ENCODE measurements at regions not wholly inside any gene's neighbourhood (a gene's known extent, or its start where the extent isn't known, plus 50 kb on each side); places are given as distances from the start of the nearest gene placed in this dataset.

GRCh38 chr4:184541907-184542306 is 67.6 kb upstream of the IRF2 start:
- WGBS: 95% methylated on average over 5 of the region's 5 CpGs
- no peaks in the 10 kb centered on the region for H3K9me3 ChIP-seq (ENCODE audit: insufficient read depth, low read depth, low read length)
- no peaks in the 10 kb centered on the region for H3K36me3 ChIP-seq (ENCODE audit: insufficient read depth, low read length)
- H3K27ac ChIP-seq (ENCODE audit: low read depth, low read length): no peak overlapping the region
- no peak overlapping the region for H3K4me3 ChIP-seq (ENCODE audit: low read length)
- H3K4me1 ChIP-seq (ENCODE audit: insufficient read depth, low read length): no peaks in the 10 kb centered on the region
- no peaks in the 10 kb centered on the region for H3K27me3 ChIP-seq (ENCODE audit: insufficient read depth, low read length)
- H3K9ac ChIP-seq (ENCODE audit: low read depth, low read length): no peak overlapping the region

GRCh38 chr4:184540307-184540706 is 66.0 kb upstream of the IRF2 start:
- Histone ChIP-seq H3K4me3 (ENCODE audit: low read length) (no peak overlapping the region), H3K27ac (ENCODE audit: low read depth, low read length) (no peak overlapping the region), H3K36me3 (ENCODE audit: insufficient read depth, low read length) (no peaks in the 10 kb centered on the region), H3K9ac (ENCODE audit: low read depth, low read length) (no peak overlapping the region), H3K9me3 (ENCODE audit: insufficient read depth, low read depth, low read length) (no peaks in the 10 kb centered on the region), H3K4me1 (ENCODE audit: insufficient read depth, low read length) (peaks cover 8% of the 10 kb centered on the region), H3K27me3 (ENCODE audit: insufficient read depth, low read length) (no peaks in the 10 kb centered on the region)
- no CpG with 5 or more reads among the region's 1 CpG for WGBS

- no peaks in the 10 kb centered on the region for H3K36me3 ChIP-seq (ENCODE audit: insufficient read depth, low read length)
- no peaks in the 10 kb centered on the region for H3K27me3 ChIP-seq (ENCODE audit: insufficient read depth, low read length)
- H3K4me3 ChIP-seq (ENCODE audit: low read length): peak overlapping the region; percentile 90
- no peaks in the 10 kb centered on the region for H3K9me3 ChIP-seq (ENCODE audit: insufficient read depth, low read depth, low read length)
- WGBS: 34% methylated on average over 16 of the region's 18 CpGs
- H3K27ac ChIP-seq (ENCODE audit: low read depth, low read length): peak overlapping the region; percentile 42; the same call in 1 of the 2 replicates
- H3K9ac ChIP-seq (ENCODE audit: low read depth, low read length): peak overlapping the region; percentile 87; the same call in 1 of the 2 replicates
- H3K4me1 ChIP-seq (ENCODE audit: insufficient read depth, low read length): peaks cover 8% of the 10 kb centered on the region
Observed at GRCh38 chr4:184538023-184538599, 63.8 kb upstream of the IRF2 start.

- H3K27ac ChIP-seq (ENCODE audit: low read depth, low read length): peak overlapping the region; percentile 74
- H3K4me1 ChIP-seq (ENCODE audit: insufficient read depth, low read length): peaks cover 8% of the 10 kb centered on the region
- peak overlapping the region; percentile 90 for H3K4me3 ChIP-seq (ENCODE audit: low read length)
- peak overlapping the region; percentile 87 for H3K9ac ChIP-seq (ENCODE audit: low read depth, low read length)
- no peaks in the 10 kb centered on the region for H3K27me3 ChIP-seq (ENCODE audit: insufficient read depth, low read length)
- H3K36me3 ChIP-seq (ENCODE audit: insufficient read depth, low read length): no peaks in the 10 kb centered on the region
- 2% methylated on average over 26 of the region's 29 CpGs for WGBS
- no peaks in the 10 kb centered on the region for H3K9me3 ChIP-seq (ENCODE audit: insufficient read depth, low read depth, low read length)
Observed at GRCh38 chr4:184537269-184538022, 63.1 kb upstream of the IRF2 start.

- Histone ChIP-seq H3K27ac (ENCODE audit: low read depth, low read length) (peak overlapping the region; percentile 74), H3K27me3 (ENCODE audit: insufficient read depth, low read length) (no peaks in the 10 kb centered on the region), H3K36me3 (ENCODE audit: insufficient read depth, low read length) (no peaks in the 10 kb centered on the region), H3K4me3 (ENCODE audit: low read length) (peak overlapping the region; percentile 90), H3K4me1 (ENCODE audit: insufficient read depth, low read length) (peaks cover 8% of the 10 kb centered on the region), H3K9me3 (ENCODE audit: insufficient read depth, low read depth, low read length) (no peaks in the 10 kb centered on the region), H3K9ac (ENCODE audit: low read depth, low read length) (peak overlapping the region; percentile 87)
- 15% methylated on average over 5 of the region's 5 CpGs for WGBS
Observed at GRCh38 chr4:184536881-184537248, 62.5 kb upstream of the IRF2 start.

GRCh38 chr4:184536065-184536880 is 61.9 kb upstream of the IRF2 start:
- H3K4me1 ChIP-seq (ENCODE audit: insufficient read depth, low read length): peaks cover 8% of the 10 kb centered on the region
- H3K27ac ChIP-seq (ENCODE audit: low read depth, low read length): no peak overlapping the region
- H3K9me3 ChIP-seq (ENCODE audit: insufficient read depth, low read depth, low read length): no peaks in the 10 kb centered on the region
- peak overlapping the region; percentile 87; the same call in 1 of the 2 replicates for H3K9ac ChIP-seq (ENCODE audit: low read depth, low read length)
- H3K4me3 ChIP-seq (ENCODE audit: low read length): peak overlapping the region; percentile 90
- 74% methylated on average over 7 of the region's 10 CpGs for WGBS
- no peaks in the 10 kb centered on the region for H3K36me3 ChIP-seq (ENCODE audit: insufficient read depth, low read length)
- no peaks in the 10 kb centered on the region for H3K27me3 ChIP-seq (ENCODE audit: insufficient read depth, low read length)

- H3K4me1 ChIP-seq (ENCODE audit: insufficient read depth, low read length): peaks cover 9% of the 10 kb centered on the region
- no peak overlapping the region for H3K4me3 ChIP-seq (ENCODE audit: low read length)
- no peak overlapping the region for H3K27ac ChIP-seq (ENCODE audit: low read depth, low read length)
Observed at GRCh38 chr4:184534511-184535391, 60.4 kb upstream of the IRF2 start.

GRCh38 chr4:184533908-184534307 is 59.6 kb upstream of the IRF2 start:
- no peaks in the 10 kb centered on the region for H3K36me3 ChIP-seq (ENCODE audit: insufficient read depth, low read length)
- no peak overlapping the region for H3K27ac ChIP-seq (ENCODE audit: low read depth, low read length)
- no peak overlapping the region for H3K9ac ChIP-seq (ENCODE audit: low read depth, low read length)
- no peaks in the 10 kb centered on the region for H3K9me3 ChIP-seq (ENCODE audit: insufficient read depth, low read depth, low read length)
- H3K4me1 ChIP-seq (ENCODE audit: insufficient read depth, low read length): peaks cover 14% of the 10 kb centered on the region
- H3K27me3 ChIP-seq (ENCODE audit: insufficient read depth, low read length): no peaks in the 10 kb centered on the region
- no peak overlapping the region for H3K4me3 ChIP-seq (ENCODE audit: low read length)

More at GRCh38 chr4:184534511-184535391, 60.4 kb upstream of the IRF2 start:
- Histone ChIP-seq H3K9ac (ENCODE audit: low read depth, low read length) (no peak overlapping the region), H3K9me3 (ENCODE audit: insufficient read depth, low read depth, low read length) (no peaks in the 10 kb centered on the region), H3K27me3 (ENCODE audit: insufficient read depth, low read length) (no peaks in the 10 kb centered on the region), H3K36me3 (ENCODE audit: insufficient read depth, low read length) (no peaks in the 10 kb centered on the region)
- 95% methylated on average over 5 of the region's 5 CpGs for WGBS

GRCh38 chr4:184531008-184531407 is 56.7 kb upstream of the IRF2 start:
- WGBS: 97% methylated on average over 1 of the region's 2 CpGs
- H3K27me3 ChIP-seq (ENCODE audit: insufficient read depth, low read length): no peaks in the 10 kb centered on the region
- no peaks in the 10 kb centered on the region for H3K36me3 ChIP-seq (ENCODE audit: insufficient read depth, low read length)
- H3K9me3 ChIP-seq (ENCODE audit: insufficient read depth, low read depth, low read length): no peaks in the 10 kb centered on the region
- peaks cover 7% of the 10 kb centered on the region; the same call in 1 of the 2 replicates for H3K4me1 ChIP-seq (ENCODE audit: insufficient read depth, low read length)
- H3K9ac ChIP-seq (ENCODE audit: low read depth, low read length): no peak overlapping the region
- H3K27ac ChIP-seq (ENCODE audit: low read depth, low read length): no peak overlapping the region
- H3K4me3 ChIP-seq (ENCODE audit: low read length): no peak overlapping the region

- H3K9me3 ChIP-seq (ENCODE audit: insufficient read depth, low read depth, low read length): peaks cover 3% of the 10 kb centered on the region; the same call in 1 of the 2 replicates
- H3K27ac ChIP-seq (ENCODE audit: low read depth, low read length): no peak overlapping the region
- no peak overlapping the region for H3K4me3 ChIP-seq (ENCODE audit: low read length)
- H3K27me3 ChIP-seq (ENCODE audit: insufficient read depth, low read length): no peaks in the 10 kb centered on the region
- H3K4me1 ChIP-seq (ENCODE audit: insufficient read depth, low read length): peaks cover 7% of the 10 kb centered on the region; the same call in 1 of the 2 replicates
- no peak overlapping the region for H3K9ac ChIP-seq (ENCODE audit: low read depth, low read length)
- 71% methylated on average over 4 of the region's 5 CpGs for WGBS
- no peaks in the 10 kb centered on the region for H3K36me3 ChIP-seq (ENCODE audit: insufficient read depth, low read length)
Observed at GRCh38 chr4:184529283-184529682, 54.9 kb upstream of the IRF2 start.

All from HUES64 (cell line).